ENCODE measurements at regions not wholly inside any gene's neighbourhood (a gene's known extent, or its start where the extent isn't known, plus 50 kb on each side); places are given as distances from the start of the nearest gene placed in this dataset.

DNA sequence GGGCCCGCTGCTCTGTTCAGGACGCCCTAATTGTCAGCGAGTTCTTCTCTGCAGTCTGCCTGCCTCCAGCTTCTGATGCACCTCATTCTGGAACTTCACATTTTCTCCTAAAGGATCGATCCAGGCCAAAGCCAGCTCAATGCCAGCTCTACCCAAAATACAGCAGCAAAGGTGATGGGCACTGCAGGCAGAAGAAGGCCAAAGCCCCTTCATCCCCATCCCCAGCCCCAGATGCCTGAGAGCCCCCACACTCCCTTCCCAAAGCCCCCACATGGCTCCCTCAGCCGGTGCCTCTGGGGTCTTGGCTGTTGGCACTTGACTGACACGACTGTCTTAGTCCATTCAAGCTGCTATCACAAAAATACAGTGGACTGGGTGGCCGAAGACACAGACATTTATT lies 410.3 kb downstream of the BRD1 start:
- H3K27me3 ChIP-seq (ENCODE audit: control insufficient read depth in 5 of 5, insufficient read depth in 4 of 5, low read length in 5 of 5), result peaks cover 2 to 12% (median 10%) of the 10 kb centered on the region in 5 donors
- no peak overlapping the region for H3K4me3 ChIP-seq (ENCODE audit: low read depth in 1 of 5, low read length in 5 of 5)
- no peak overlapping the region for H3K27ac ChIP-seq (ENCODE audit: low read depth, low read length)
- no peak overlapping the region for H3K9ac ChIP-seq (ENCODE audit: low read length in 5 of 5)
- H3K4me1 ChIP-seq (ENCODE audit: control insufficient read depth in 5 of 5, insufficient read depth in 5 of 5, low read length in 5 of 5), result no peaks in the 10 kb centered on the region
- H3K36me3 ChIP-seq (ENCODE audit: control insufficient read depth in 5 of 5, insufficient read depth in 5 of 5, low read length in 5 of 5), result no peaks in the 10 kb centered on the region
- peaks cover 0 to 9% (median 6%) of the 10 kb centered on the region in 5 donors for H3K9me3 ChIP-seq (ENCODE audit: control insufficient read depth in 5 of 5, low read length in 5 of 5)

DNA sequence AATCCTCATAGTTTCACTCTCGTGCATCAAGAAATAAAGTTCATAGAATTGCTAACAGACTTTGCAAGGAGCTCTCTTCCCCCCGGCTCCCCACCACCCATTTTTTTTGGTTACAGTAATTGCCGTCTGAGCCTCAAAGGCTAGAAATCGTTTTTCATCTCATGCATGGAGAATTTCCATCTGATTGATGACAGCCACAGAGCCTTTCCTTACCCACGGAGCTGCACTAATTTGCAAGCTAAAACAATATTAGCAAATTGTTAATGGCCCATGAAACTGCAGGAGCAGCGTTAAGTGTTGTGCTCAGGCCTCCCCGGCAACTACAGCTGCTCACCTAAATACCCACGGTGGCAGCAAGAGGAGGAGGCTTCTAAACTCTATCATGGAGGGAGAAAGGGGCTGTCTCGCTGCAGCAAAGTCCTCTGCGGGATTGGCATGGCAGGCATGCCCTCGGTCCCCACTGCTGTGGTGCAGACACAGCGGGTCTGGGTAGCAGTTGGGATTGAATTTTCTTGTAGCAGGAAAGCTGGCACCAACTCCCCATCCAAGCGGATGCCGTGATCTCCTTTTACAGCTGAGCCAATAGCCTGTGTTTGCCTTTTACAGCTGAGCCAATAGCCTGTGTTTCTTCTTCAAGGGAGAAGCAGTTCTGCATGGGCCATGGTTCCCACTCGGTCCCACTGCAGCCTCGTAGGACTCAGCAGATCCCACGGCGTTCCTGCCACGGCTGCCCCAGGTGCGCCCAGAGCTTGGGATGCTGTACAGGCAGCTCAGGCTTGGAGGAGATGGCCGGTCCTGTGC lies 412.3 kb downstream of the BRD1 start:
- peaks cover 2 to 13% (median 11%) of the 10 kb centered on the region in 5 donors for H3K27me3 ChIP-seq (ENCODE audit: control insufficient read depth in 5 of 5, insufficient read depth in 4 of 5, low read length in 5 of 5)
- H3K4me3 ChIP-seq (ENCODE audit: low read depth in 1 of 5, low read length in 5 of 5), result no peak overlapping the region
- H3K9ac ChIP-seq (ENCODE audit: low read length in 5 of 5), result no peak overlapping the region
- H3K4me1 ChIP-seq (ENCODE audit: control insufficient read depth in 5 of 5, insufficient read depth in 5 of 5, low read length in 5 of 5), result no peaks in the 10 kb centered on the region
- no peak overlapping the region for H3K27ac ChIP-seq (ENCODE audit: low read depth, low read length)
- H3K36me3 ChIP-seq (ENCODE audit: control insufficient read depth in 5 of 5, insufficient read depth in 5 of 5, low read length in 5 of 5), result no peaks in the 10 kb centered on the region
- H3K9me3 ChIP-seq (ENCODE audit: control insufficient read depth in 5 of 5, low read length in 5 of 5), result peaks cover 0 to 2% (median 0%) of the 10 kb centered on the region in 5 donors

DNA sequence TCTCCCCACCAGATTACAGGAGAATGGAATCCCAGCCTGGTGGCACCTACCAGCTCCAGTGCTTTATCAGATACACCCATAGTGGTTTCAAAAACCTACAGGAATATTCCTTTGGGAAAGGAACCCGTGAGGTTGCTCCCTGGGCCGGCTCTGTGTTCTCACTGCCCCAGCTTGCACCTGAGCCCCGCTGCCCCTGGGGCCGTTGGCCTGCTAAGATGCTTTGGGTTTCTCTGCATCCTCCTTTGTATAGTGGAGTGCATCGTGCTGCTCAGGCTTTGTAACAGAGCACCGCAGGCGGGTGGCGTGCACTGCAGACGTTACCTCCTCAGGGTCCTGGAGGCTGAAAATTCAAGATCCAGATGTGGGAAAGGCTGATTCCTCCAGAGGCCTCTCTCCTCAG lies 414.1 kb downstream of the BRD1 start:
- H3K27me3 ChIP-seq (ENCODE audit: control insufficient read depth in 5 of 5, insufficient read depth in 4 of 5, low read length in 5 of 5), result peaks cover 2 to 13% (median 11%) of the 10 kb centered on the region in 5 donors
- no peak overlapping the region for H3K9ac ChIP-seq (ENCODE audit: low read length in 5 of 5)
- no peaks in the 10 kb centered on the region for H3K36me3 ChIP-seq (ENCODE audit: control insufficient read depth in 5 of 5, insufficient read depth in 5 of 5, low read length in 5 of 5)
- no peaks in the 10 kb centered on the region for H3K4me1 ChIP-seq (ENCODE audit: control insufficient read depth in 5 of 5, insufficient read depth in 5 of 5, low read length in 5 of 5)
- no peak overlapping the region for H3K27ac ChIP-seq (ENCODE audit: low read depth, low read length)
- no peak overlapping the region for H3K4me3 ChIP-seq (ENCODE audit: low read depth in 1 of 5, low read length in 5 of 5)
- H3K9me3 ChIP-seq (ENCODE audit: control insufficient read depth in 5 of 5, low read length in 5 of 5), result peaks cover 0 to 3% (median 0%) of the 10 kb centered on the region in 5 donors

DNA sequence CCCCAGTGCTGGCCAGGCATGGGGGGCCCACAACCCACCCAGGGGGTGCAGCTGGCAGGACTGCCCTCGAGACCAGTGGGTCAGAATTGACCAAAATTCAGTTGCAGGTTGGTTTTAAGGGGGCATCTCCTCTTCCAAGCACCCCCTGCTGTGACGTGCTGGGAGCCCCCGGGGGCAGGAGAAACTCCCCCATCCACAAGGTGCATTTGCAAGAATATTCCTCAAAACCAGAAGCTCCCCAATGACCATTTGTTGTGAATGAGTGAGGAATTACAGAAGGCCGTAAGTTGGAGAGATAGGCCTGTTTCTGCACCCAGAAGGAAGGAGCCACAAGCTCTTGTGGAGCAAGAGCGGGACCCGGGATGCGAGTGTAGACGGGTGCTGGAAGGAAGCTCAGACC lies 414.5 kb downstream of the BRD1 start:
- H3K27ac ChIP-seq (ENCODE audit: low read depth, low read length), result no peak overlapping the region
- H3K36me3 ChIP-seq (ENCODE audit: control insufficient read depth in 5 of 5, insufficient read depth in 5 of 5, low read length in 5 of 5), result no peaks in the 10 kb centered on the region
- H3K4me1 ChIP-seq (ENCODE audit: control insufficient read depth in 5 of 5, insufficient read depth in 5 of 5, low read length in 5 of 5), result no peaks in the 10 kb centered on the region
- H3K9me3 ChIP-seq (ENCODE audit: control insufficient read depth in 5 of 5, low read length in 5 of 5), result peaks cover 0 to 3% (median 0%) of the 10 kb centered on the region in 5 donors
- no peak overlapping the region for H3K4me3 ChIP-seq (ENCODE audit: low read depth in 1 of 5, low read length in 5 of 5)
- H3K27me3 ChIP-seq (ENCODE audit: control insufficient read depth in 5 of 5, insufficient read depth in 4 of 5, low read length in 5 of 5), result peaks cover 2 to 13% (median 11%) of the 10 kb centered on the region in 5 donors
- no peak overlapping the region for H3K9ac ChIP-seq (ENCODE audit: low read length in 5 of 5)

DNA sequence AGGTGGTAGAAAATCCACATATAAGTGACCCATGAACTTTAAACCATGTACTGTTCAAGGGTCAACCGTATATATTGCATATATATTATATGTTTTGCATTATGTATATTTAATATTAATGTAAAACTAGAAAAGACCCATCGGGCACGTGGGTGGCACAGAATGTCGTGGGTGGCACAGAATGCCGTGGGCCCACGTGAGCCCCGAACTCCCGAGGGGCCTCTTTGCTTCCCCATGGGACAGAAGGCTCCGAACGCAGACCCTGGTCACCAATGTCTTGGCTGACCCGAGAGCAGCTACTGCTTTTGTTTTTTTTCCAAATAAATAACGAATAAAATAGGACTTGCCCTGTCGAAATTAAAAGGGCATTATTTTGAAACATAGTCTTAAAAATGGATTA lies 415.4 kb downstream of the BRD1 start:
- Histone ChIP-seq H3K9ac (ENCODE audit: low read length in 5 of 5) (no peak overlapping the region), H3K27me3 (ENCODE audit: control insufficient read depth in 5 of 5, insufficient read depth in 4 of 5, low read length in 5 of 5) (peaks cover 7 to 13% (median 11%) of the 10 kb centered on the region in 5 donors), H3K9me3 (ENCODE audit: control insufficient read depth in 5 of 5, low read length in 5 of 5) (peaks cover 0 to 3% (median 0%) of the 10 kb centered on the region in 5 donors), H3K36me3 (ENCODE audit: control insufficient read depth in 5 of 5, insufficient read depth in 5 of 5, low read length in 5 of 5) (no peaks in the 10 kb centered on the region), H3K27ac (ENCODE audit: low read depth, low read length) (no peak overlapping the region), H3K4me1 (ENCODE audit: control insufficient read depth in 5 of 5, insufficient read depth in 5 of 5, low read length in 5 of 5) (no peaks in the 10 kb centered on the region), H3K4me3 (ENCODE audit: low read depth in 1 of 5, low read length in 5 of 5) (no peak overlapping the region)

DNA sequence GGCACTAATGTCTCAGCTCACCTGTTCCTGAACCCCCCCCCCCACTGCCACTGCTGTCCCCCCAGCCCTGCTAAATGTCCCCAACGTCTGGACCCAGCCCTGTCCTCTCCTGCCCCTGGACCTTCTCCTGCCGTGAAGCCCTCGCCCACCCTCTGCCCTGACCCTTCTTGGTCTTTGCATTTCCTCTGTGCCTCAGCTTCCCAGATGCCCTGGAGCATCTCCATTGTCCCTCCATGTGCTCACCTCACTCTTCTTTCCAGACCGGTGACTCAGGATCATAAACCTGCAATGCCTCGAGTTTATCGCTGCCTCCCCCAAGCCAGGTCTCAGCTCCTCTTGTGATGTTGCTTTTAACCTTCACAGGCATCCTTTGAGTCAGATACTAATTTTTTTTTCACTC lies 416.4 kb downstream of the BRD1 start:
- H3K36me3 ChIP-seq (ENCODE audit: control insufficient read depth in 5 of 5, insufficient read depth in 5 of 5, low read length in 5 of 5), result no peaks in the 10 kb centered on the region
- peaks cover 11 to 19% (median 16%) of the 10 kb centered on the region in 5 donors for H3K27me3 ChIP-seq (ENCODE audit: control insufficient read depth in 5 of 5, insufficient read depth in 4 of 5, low read length in 5 of 5)

DNA sequence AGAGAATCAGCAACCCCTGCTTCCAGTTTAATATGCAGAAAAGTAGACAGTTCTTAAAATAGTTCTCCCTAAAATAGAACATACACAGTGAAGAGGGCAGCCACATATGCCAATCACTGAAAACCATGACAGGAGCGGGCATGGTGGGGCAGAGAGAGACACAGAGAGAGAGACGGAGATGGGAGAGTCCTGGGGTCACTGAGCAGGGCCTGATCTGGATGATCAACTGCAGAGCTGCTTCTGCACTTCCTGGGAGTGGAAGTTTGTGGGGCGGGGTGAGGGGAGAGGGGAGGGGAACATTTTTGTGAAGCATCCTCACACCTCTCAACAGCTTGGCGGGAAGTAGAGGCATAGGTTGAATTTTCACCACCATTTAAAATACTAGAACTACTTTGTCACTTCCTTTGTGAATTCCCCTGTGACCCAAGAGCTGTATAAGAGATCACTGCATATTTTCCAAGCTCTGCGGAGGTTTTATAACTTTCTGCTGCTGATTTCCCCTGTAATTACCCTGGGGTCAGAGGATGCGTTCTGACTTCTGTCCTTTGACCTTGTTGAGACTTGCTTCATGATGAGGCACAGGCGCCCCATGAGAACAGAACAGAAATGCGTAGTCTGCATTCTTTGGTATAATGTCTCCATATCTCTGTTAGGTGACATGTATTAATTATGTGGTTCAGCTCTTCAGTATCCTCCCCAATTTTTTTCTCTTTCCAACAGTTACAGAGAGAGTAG lies 419.4 kb downstream of the BRD1 start:
- Histone ChIP-seq H3K36me3 (ENCODE audit: control insufficient read depth in 5 of 5, insufficient read depth in 5 of 5, low read length in 5 of 5) (no peaks in the 10 kb centered on the region), H3K9ac (ENCODE audit: low read length in 5 of 5) (no peak overlapping the region), H3K9me3 (ENCODE audit: control insufficient read depth in 5 of 5, low read length in 5 of 5) (peaks cover 0 to 3% (median 0%) of the 10 kb centered on the region in 5 donors), H3K4me1 (ENCODE audit: control insufficient read depth in 5 of 5, insufficient read depth in 5 of 5, low read length in 5 of 5) (no peaks in the 10 kb centered on the region), H3K27ac (ENCODE audit: low read depth, low read length) (no peak overlapping the region), H3K27me3 (ENCODE audit: control insufficient read depth in 5 of 5, insufficient read depth in 4 of 5, low read length in 5 of 5) (peaks cover 7 to 20% (median 13%) of the 10 kb centered on the region in 5 donors), H3K4me3 (ENCODE audit: low read depth in 1 of 5, low read length in 5 of 5) (no peak overlapping the region)

More for the DNA sequence above, 416.4 kb downstream of the BRD1 start:
- Histone ChIP-seq H3K4me1 (ENCODE audit: control insufficient read depth in 5 of 5, insufficient read depth in 5 of 5, low read length in 5 of 5) (no peaks in the 10 kb centered on the region), H3K9ac (ENCODE audit: low read length in 5 of 5) (no peak overlapping the region), H3K9me3 (ENCODE audit: control insufficient read depth in 5 of 5, low read length in 5 of 5) (peaks cover 0 to 3% (median 0%) of the 10 kb centered on the region in 5 donors), H3K4me3 (ENCODE audit: low read depth in 1 of 5, low read length in 5 of 5) (no peak overlapping the region), H3K27ac (ENCODE audit: low read depth, low read length) (no peak overlapping the region)

DNA sequence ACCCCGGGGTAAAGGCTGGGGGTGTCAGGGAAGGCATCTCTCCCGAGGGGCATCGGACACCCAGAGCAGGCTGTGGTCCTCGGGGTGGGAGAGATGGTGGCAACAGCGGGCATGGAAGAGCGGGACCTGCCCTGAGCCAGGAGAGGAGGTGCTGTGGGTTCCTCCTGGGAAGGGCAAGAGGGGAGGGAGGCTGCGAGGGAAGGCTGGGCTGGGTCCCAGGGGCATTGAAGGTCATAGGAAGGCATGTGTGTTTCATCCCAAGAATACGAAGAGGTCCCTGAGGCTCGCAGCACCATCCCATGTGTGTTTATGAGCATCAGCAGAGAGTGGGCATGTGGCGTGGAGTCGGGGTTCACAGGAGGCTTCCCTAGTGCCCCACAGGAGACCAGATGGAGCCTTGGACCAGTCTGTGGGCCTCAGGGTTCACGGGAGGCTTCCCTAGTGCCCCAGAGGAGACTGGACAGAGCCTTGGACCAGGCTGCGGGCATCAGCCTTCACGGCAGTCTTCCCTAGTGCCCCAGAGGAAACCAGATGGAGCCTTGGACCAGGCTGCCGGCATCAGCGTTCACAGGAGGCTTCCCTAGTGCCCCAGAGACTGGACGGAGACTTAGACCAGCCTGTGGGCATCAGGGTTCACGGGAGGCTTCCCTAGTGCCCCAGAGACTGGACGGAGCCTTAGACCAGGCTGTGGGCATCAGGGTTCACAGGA lies 420.6 kb downstream of the BRD1 start:
- Histone ChIP-seq H3K4me1 (ENCODE audit: control insufficient read depth in 5 of 5, insufficient read depth in 5 of 5, low read length in 5 of 5) (no peaks in the 10 kb centered on the region), H3K36me3 (ENCODE audit: control insufficient read depth in 5 of 5, insufficient read depth in 5 of 5, low read length in 5 of 5) (no peaks in the 10 kb centered on the region), H3K4me3 (ENCODE audit: low read depth in 1 of 5, low read length in 5 of 5) (no peak overlapping the region), H3K9me3 (ENCODE audit: control insufficient read depth in 5 of 5, low read length in 5 of 5) (peaks cover 0 to 7% (median 0%) of the 10 kb centered on the region in 5 donors), H3K27ac (ENCODE audit: low read depth, low read length) (no peak overlapping the region), H3K9ac (ENCODE audit: low read length in 5 of 5) (no peak overlapping the region), H3K27me3 (ENCODE audit: control insufficient read depth in 5 of 5, insufficient read depth in 4 of 5, low read length in 5 of 5) (peaks cover 6 to 23% (median 10%) of the 10 kb centered on the region in 5 donors)

DNA sequence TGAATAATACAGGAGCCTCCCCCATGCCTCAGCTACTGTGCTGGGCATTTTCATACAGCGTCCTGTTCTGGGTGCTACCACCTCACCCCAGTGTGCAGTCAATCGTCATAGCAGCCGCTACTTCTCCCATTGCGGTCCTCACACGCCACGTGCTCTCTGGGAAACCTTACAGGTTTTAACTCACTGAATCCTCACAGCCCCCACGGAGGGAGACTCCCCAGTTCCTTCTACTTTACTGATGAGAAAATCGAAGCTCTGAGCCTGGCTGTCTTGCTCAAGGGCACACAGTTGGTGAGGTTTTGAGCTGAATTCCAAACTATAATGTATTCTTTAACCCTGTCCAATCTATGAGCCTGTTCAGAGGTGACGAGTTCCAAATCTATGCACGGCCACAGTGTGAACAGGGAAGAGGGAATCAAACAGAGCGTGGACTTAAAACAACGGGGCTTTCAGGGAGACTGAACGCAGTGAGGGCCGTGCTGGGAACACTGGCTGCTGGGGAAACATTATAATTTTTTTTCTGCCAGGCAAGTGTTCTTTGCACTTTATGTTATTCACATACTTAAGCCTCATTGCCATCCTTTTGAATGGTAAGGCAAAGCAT lies 421.5 kb downstream of the BRD1 start:
- Histone ChIP-seq H3K4me1 (ENCODE audit: control insufficient read depth in 5 of 5, insufficient read depth in 5 of 5, low read length in 5 of 5) (no peaks in the 10 kb centered on the region), H3K36me3 (ENCODE audit: control insufficient read depth in 5 of 5, insufficient read depth in 5 of 5, low read length in 5 of 5) (no peaks in the 10 kb centered on the region), H3K27ac (ENCODE audit: low read depth, low read length) (no peak overlapping the region), H3K4me3 (ENCODE audit: low read depth in 1 of 5, low read length in 5 of 5) (no peak overlapping the region), H3K9ac (ENCODE audit: low read length in 5 of 5) (no peak overlapping the region), H3K27me3 (ENCODE audit: control insufficient read depth in 5 of 5, insufficient read depth in 4 of 5, low read length in 5 of 5) (peaks cover 4 to 23% (median 13%) of the 10 kb centered on the region in 5 donors), H3K9me3 (ENCODE audit: control insufficient read depth in 5 of 5, low read length in 5 of 5) (peaks cover 0 to 7% (median 0%) of the 10 kb centered on the region in 5 donors)
